Neutrophil (primary cell): ENCODE measurements at regions not wholly inside any gene's neighbourhood (a gene's known extent, or its start where the extent isn't known, plus 50 kb on each side); places are given as distances from the start of the nearest gene placed in this dataset.

ENCODE experiments used
- H3K27ac ChIP-seq: fragments of 200-600 bp; sonication (generic); 2 replicates; pipeline ENCODE4 v1.5.1; 2016; ENCODE audit warnings: mild to moderate bottlenecking, moderate library complexity
- H3K27me3 ChIP-seq: fragments of 200-600 bp; sonication (generic); 2 replicates; pipeline ENCODE4 v1.6.0; 2016; ENCODE audit warnings: mild to moderate bottlenecking
- H3K36me3 ChIP-seq: fragments of 200-600 bp; sonication (generic); 2 replicates; pipeline ENCODE4 v1.5.1; 2017
- H3K4me1 ChIP-seq, 2 experiments: fragments of 200-600 bp in 1 of 2; sonication (generic) in 1 of 2; 1 replicate in 1 of 2; 2 replicates in 1 of 2; pipeline versions ENCODE4 v1.5.1 to v1.6.1; 2013 to 2016; ENCODE audit warnings: low read depth in 1 of 2, low read length in 1 of 2, mild to moderate bottlenecking in 1 of 2, moderate library complexity in 1 of 2; ENCODE audit not compliant: control insufficient read depth in 1 of 2, insufficient read depth in 1 of 2
- H3K4me3 ChIP-seq, 2 experiments: fragments of 200-600 bp in 1 of 2; sonication (generic) in 1 of 2; 1 replicate in 1 of 2; 2 replicates in 1 of 2; pipeline ENCODE4 v1.5.1; 2013 to 2016; ENCODE audit warnings: low read depth in 1 of 2, low read length in 1 of 2, mild to moderate bottlenecking in 1 of 2, moderate library complexity in 1 of 2
- H3K9me3 ChIP-seq: fragments of 200-600 bp; sonication (generic); 2 replicates; pipeline ENCODE4 v1.5.1; 2016
- CTCF ChIP-seq: fragments of 200-600 bp; sonication (generic); IDR thresholded peaks from 2 replicates; pipeline ENCODE4 v1.5.1; 2016; ENCODE audit warnings: antibody characterized with exemption

- Histone ChIP-seq H3K27ac (no peak overlapping the region), H3K9me3 (no peaks in the 10 kb centered on the region), H3K27me3 (no peaks in the 10 kb centered on the region), H3K4me3 (no peak overlapping the region), H3K4me1 (no peaks in the 10 kb centered on the region), H3K36me3 (no peaks in the 10 kb centered on the region)
- no peak for TF ChIP-seq CTCF
Observed at GRCh38 chr3:18282507-18282906, 142.6 kb downstream of the SATB1 start.

GRCh38 chr3:18279226-18279737, 145.9 kb downstream of the SATB1 start:
- no peaks in the 10 kb centered on the region for H3K9me3 ChIP-seq
- H3K36me3 ChIP-seq: no peaks in the 10 kb centered on the region
- H3K4me1 ChIP-seq: no peaks in the 10 kb centered on the region
- no peaks in the 10 kb centered on the region for H3K27me3 ChIP-seq
- no peak for TF ChIP-seq CTCF
- H3K4me3 ChIP-seq: no peak overlapping the region
- H3K27ac ChIP-seq: no peak overlapping the region

- H3K36me3 ChIP-seq: no peaks in the 10 kb centered on the region
- no peak overlapping the region for H3K4me3 ChIP-seq
- H3K9me3 ChIP-seq: no peaks in the 10 kb centered on the region
- H3K27me3 ChIP-seq: no peaks in the 10 kb centered on the region
- TF ChIP-seq CTCF: no peak
- no peak overlapping the region for H3K27ac ChIP-seq
- no peaks in the 10 kb centered on the region for H3K4me1 ChIP-seq
Observed at GRCh38 chr3:18264853-18265252, 160.3 kb downstream of the SATB1 start.

GRCh38 chr3:18264361-18264760, 160.8 kb downstream of the SATB1 start:
- no peaks in the 10 kb centered on the region for H3K27me3 ChIP-seq
- H3K4me3 ChIP-seq: no peak overlapping the region
- H3K36me3 ChIP-seq: no peaks in the 10 kb centered on the region
- no peak overlapping the region for H3K27ac ChIP-seq
- no peak for TF ChIP-seq CTCF
- no peaks in the 10 kb centered on the region for H3K4me1 ChIP-seq
- H3K9me3 ChIP-seq: no peaks in the 10 kb centered on the region

- no peak for TF ChIP-seq CTCF
- H3K4me3 ChIP-seq: no peak overlapping the region
- H3K9me3 ChIP-seq: no peaks in the 10 kb centered on the region
- H3K36me3 ChIP-seq: no peaks in the 10 kb centered on the region
- H3K27ac ChIP-seq: no peak overlapping the region
- H3K27me3 ChIP-seq: no peaks in the 10 kb centered on the region
- H3K4me1 ChIP-seq: no peaks in the 10 kb centered on the region
Observed at GRCh38 chr3:18258492-18258891, 166.6 kb downstream of the SATB1 start.

- H3K27me3 ChIP-seq: no peaks in the 10 kb centered on the region
- no peaks in the 10 kb centered on the region for H3K9me3 ChIP-seq
- H3K4me1 ChIP-seq: no peaks in the 10 kb centered on the region
- H3K36me3 ChIP-seq: no peaks in the 10 kb centered on the region
- H3K4me3 ChIP-seq: no peak overlapping the region
- no peak overlapping the region for H3K27ac ChIP-seq
- TF ChIP-seq CTCF: no peak
Observed at GRCh38 chr3:18252578-18252977, 172.6 kb downstream of the SATB1 start.
